HG03354 (cell line): ENCODE measurements at regions not wholly inside any gene's neighbourhood (a gene's known extent, or its start where the extent isn't known, plus 50 kb on each side); places are given as distances from the start of the nearest gene placed in this dataset.
"Not testable (repeated sequence)": the region's sequence is repeated elsewhere in the genome, so short reads cannot be mapped to it uniquely, and the experiment has no call there.

Experiments
- ATAC-seq: cut with Tn5 transposase; IDR thresholded peaks from one replicate; pipeline ENCODE4 v1.9.1; 2021; ENCODE audit warnings: mild to moderate bottlenecking; ENCODE audit not compliant: unreplicated experiment, poor library complexity, severe bottlenecking

DNA sequence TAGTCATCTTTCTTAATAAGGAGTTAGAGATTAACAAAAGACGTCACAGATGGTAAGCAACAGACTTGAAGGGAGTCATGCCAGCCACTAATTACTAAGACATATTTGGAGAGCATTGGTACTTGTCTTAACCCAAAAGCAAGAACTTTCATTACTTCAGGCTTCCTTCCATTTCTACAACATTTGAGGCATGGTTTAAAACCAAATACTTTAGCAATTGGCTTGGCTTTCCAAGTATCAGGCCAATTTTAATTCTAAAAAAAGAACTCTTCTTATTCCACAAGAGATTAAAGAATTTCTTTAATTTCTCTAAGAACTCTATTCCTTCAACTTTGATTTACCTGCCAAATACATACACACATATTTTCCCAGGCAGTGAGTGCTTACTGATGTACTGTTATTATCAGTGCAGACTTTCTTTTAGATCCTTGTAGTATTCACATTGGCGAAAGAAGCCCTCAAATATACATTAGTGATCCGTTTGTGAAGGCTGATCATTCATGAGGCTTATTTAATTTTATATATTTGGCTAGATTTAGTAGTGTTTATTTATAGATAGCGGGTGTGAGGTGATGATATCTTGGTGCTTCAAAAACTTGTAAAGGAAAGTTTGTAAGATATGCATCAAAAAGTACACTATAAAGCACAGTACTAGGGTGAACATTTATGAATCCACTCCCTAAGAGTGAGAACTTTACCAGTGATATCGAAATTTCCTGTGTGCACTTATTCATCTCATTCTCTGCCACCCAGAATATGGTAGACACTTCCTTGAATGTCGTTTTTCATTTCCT lies 229.2 kb downstream of the MFSD1 start:
- no peak for ATAC-seq

DNA sequence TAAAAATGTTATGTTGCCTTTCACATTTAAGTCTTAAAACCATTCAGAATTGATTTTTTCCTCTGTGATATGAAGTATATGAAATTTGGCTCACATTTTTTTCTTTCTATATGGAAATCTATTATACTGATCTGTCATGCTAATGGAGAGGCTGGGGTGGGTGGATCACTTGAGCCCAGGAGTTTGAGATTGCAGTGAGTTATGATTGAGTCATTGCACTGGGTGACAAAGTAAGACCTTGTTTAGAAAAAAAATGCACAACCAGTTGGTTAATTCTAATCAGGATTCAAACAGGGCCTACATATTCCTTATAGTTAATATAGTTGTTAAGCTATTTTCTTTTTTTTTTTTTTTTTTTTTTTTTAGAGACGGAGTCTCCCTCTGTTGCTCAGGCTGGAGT lies 230.5 kb downstream of the MFSD1 start:
- ATAC-seq = no peak

DNA sequence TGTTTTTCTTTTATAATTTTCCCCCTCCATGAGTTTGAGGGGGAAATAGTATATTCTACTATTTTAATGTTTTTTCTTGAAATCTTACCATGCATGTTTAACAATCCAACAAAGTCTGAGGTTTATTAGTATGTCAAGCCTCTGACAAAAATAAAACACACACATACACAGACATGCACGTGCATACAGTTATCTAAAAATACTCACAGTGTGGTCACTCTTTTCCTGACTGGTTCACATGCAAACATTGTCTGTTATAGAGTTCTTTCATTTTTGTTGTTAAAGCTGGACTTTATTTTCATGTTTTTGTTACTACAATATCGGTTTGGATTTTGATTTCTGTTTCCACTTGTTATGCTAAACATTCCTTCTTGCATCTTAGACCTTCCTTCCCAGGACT lies 236.6 kb downstream of the MFSD1 start:
- ATAC-seq = no peak

DNA sequence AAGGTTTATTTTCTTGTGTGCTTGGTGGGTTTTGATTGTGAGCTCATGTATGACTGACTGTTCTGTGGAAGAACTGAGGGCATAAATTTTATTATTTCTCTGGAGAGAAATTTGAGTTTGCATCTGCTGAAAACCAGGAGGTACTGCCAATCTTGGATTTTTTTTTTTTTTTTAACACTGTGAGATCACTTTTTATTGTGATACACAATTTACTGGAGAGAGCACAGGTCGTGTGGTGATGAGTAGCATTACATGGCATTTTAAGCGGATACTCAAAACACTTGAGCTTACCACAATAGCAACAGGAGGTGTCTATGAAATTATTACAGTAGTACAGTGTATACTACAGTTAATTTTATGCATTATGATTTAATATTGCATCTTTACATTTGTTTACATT lies 237.4 kb downstream of the MFSD1 start:
- no peak for ATAC-seq

DNA sequence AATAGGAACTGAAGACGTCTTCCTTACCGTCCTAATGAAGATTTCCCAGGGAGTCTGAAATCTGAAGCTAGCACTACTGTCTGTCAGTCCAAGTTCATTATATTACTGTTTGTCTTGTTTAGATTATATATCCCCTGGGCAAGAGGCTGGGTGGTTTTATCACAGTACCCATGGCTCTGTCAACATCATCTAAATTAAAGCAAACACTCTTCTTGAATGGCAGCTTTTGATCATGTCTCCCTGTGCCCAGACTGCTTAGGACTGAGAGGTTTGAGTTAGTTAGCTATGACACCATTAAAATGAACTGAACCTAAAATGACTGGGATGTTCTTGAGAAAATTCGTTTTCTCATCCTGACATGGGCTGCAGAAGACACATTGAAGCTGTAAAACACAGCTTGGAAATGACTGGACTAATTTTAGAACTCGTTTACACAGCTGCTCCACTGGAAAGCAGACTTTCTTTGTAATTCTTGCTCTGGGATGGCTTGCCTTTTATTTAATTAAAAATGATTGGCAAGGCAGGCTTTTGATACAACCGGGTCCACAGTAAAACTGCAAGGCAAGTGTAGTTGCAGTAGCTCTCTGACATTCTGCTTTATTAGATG lies 243.5 kb downstream of the MFSD1 start:
- ATAC-seq = no peak

DNA sequence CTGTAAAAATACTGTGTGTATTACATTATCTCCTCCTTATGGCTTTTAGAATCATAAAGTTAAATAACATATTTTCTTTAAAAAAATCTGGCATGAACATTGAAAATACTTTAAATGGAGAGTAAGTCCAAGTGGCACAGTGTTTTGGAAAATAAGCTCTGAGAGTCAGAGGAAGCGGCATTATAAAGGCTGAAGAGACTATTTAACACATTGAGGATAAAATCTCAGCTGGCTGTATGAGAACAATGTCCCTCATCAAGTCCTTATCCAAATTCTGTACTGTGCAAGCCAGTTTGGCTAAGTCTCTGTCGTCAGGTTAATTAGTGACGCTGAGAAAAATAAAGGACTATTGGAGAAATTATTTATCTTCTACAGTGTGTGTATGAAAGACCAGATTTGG lies 245.5 kb downstream of the MFSD1 start:
- ATAC-seq = no peak

DNA sequence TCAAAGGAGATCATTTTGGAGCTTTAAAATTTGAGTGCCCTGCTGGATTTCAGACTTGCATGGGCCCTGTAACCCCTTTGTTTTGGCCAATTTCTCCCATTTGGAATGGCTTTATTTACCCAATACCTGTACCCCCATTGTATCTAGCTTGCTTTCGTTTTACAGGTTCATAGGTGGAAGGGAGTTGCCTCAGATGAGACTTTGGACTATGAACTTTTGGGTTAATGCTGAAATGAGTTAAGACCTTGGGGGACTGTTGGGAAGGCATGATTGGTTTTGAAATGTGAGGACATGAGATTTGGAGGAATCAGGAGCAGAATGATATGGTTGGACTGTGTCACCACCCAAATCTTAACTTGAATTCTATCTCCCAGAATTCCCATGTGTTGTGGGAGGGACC lies 250.6 kb downstream of the MFSD1 start:
- not testable (repeated sequence) for ATAC-seq

DNA sequence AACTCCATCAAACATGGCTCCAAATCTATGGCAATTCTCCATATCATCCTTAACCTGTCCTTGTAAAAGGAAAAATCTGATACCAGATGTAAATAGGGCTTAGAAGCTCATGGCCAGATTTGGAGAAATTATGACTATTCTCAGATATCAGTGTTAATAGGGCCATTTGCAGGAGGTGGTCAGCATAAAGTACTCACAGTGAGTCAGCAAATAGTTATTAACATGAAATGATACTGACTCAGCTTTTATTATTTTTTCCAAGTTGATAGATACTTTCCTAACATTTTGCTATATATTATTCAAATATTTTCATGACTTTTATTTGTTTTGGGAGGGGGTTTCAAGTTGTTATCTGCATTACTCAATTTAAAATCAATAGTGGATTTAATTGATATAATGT lies 255.8 kb downstream of the MFSD1 start:
- ATAC-seq = no peak

DNA sequence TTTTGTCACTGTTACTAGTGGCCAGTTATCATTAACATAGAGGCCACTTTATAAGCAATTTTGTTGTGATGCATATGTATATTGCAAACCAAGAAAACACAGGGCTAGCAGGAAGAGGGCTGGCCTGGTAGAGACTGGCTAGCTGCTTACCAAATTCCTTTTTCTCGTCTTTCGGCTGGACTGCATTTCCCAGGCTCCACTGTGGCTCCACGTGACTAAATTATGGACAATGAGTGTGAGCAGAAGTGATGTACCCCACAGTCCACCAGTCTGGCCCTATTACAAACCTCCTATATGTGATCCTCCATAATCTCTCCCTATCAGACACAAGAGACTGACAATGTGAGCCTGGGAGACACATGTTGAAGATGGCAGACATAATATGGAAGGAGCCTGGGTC lies 257.0 kb downstream of the MFSD1 start:
- ATAC-seq = no peak

DNA sequence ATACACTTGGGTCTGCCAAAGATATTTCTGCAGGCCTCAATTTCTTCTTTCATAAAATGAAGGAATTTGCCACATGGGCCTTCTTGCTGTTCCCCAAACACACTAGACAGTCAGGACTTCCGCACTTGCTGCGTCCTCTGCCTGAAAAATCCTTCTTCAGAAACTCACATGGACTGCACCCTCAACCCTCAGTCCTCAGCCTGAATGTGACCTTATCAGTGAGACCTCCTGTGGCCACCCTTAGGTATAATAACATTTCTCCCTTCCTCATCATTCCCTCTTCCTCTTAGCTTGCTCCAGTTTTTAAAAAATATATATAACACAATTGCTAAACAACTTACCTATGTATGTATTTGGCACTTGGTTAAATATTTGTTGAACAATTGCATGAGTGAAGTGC lies 257.5 kb downstream of the MFSD1 start:
- no peak for ATAC-seq

DNA sequence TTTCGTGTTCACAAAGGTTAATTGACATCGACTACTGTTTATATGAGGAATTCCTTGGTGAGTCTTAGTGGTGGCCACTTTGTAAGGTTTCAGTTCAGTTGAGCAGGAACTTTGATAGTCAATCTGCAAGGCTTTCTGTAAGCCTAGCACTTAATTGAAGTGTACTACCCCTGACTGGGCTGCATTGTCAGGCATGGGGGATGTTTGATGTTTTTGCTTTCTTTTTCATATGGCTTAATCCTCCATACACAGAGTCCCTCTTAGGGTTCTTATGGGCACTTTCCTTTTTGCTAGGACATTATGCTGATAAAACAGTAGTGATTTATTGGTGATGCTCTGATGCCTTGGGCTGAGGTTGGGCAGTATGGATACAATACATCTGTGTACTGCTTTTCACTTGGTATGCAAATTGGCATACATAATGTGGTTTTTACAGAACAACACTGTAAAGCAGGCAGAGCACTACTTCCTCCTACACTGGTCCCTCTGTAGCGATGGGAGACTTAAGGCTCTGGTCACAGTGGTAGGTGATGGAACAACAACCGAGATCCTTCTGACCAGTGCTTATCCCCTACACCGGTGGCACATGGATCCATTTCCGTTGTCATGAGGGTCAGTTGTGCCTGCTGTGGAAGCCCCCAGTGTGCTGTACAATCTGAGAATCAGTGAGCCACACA lies 261.0 kb downstream of the MFSD1 start:
- ATAC-seq = peak; percentile 61

DNA sequence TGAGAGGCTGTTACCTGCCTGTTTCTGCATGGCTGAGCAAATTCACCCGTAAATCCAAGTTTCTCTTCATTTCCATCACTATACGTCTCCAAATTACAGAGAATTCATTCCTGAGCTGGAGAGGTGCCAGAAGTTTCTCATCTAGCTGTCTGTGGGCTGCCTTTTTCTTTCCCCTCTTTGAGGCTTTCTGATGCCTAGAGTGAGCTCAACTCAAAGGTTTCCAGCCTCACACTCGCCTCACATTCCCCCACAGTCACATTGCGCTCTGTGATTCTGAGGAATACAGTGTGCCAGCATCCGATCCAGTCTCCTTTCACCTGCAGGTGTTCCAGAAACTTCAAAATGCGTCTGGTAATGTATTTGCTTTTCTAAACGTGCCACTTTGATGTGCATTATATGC lies 267.2 kb downstream of the MFSD1 start, which contains the start of gene IQCJ:
TSS of gene IQCJ (plus strand) at position 229 of the 400 bp plus-strand sequence.
- ATAC-seq = no peak

DNA sequence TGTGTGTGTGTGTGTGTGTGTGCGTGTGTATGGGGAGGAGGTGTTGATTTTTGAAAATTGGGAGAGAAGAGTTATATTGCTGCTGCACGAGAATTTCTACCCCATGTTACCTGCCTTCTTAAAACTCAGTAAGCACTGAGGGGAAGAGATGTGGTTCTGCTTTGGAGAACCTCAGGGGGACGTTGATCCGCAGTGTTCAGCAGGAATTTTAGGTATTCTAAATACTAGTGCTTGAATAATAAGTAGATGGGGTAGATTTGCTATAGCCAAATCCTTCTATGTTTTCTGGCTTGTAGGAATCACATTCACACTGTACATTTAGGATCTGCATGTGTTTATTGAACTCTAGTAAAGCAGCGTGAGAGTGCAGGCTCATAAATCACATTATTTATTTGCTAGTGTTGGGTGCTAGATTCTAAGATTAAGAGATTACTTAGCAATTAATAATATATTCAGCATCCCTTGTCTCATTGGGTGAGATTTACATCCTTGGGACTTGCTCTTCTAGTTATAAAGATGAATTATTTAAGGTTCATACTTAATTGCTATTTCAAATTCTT lies 268.1 kb downstream of the MFSD1 start:
- no peak for ATAC-seq

DNA sequence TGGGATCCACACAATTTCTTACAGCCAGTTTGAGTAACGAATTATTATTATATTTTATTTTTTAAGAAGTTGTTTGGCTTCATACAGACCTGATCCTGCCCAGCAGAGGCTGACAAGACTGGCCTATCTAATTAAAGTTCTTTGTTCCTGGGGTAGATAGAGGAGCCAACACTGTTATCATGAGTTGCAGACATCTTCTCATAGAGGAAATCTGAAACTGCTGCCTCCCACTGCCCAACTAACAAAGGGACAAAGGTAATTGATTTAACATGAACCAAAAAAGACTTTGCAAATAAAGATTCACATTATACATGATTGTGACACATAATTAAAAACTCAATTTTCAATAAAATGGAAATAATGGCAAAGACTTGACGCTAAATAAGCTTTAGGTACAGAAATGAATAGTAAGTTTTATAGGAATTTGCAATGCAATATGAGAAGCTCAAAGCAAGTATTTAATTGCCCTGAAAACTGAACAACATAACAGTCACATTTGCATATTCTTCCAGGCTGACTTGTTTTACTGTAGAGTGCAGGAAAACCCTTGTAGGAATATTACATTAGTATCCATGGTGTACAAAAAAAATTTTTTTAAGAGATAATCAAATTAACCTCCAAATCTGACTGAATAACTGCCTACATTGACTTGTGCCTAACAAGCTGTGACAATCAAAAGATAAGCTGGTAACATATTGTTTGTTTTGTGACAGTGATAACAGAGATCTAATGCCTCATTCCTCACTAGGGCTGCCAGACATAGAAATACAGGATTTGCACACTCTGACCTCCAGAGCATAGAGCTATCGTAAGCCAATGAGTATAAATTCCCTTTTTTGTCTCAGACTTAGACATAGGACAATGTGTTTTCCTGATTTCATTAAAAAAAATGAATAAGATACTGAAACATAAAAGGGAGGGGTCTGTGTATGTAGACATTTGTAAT lies 273.2 kb downstream of the MFSD1 start:
- ATAC-seq = no peak

DNA sequence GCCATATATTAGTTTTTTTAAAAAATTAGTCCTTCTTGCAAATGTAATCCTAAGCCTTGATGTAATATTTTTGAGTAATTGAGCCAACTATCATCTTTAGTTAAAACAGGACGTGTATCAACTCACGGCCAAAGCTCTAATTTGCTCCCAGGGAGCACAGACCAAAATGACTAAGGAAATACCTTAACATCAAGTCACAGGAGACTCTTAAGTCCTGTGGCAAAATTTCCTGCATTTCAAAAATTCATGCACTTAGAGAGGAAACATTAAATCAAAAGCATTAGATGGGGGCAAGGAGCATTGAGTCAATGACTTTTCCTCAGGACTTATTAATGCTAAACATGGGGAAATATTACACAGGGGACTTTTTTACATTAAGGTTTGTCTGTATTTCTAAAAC lies 276.0 kb downstream of the MFSD1 start:
- ATAC-seq = no peak

DNA sequence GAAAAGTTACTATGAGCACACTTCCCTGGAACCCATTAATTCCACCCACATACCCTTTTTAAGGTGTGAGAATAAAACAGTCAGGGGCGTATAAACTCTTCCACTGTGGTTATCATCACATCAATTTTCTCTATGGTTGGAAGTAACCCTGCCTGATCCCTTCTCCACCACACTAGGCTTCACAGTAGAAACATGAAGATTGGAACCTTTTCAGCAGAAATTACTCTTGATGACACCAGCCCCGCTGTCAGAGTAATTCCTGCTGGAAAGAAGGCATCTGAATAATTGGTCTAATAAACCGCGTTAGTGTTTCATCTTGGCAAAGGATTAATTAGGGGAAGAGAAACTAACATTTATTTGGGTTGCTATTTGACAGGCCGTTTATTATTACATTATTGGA lies 278.4 kb downstream of the MFSD1 start:
- ATAC-seq = no peak

DNA sequence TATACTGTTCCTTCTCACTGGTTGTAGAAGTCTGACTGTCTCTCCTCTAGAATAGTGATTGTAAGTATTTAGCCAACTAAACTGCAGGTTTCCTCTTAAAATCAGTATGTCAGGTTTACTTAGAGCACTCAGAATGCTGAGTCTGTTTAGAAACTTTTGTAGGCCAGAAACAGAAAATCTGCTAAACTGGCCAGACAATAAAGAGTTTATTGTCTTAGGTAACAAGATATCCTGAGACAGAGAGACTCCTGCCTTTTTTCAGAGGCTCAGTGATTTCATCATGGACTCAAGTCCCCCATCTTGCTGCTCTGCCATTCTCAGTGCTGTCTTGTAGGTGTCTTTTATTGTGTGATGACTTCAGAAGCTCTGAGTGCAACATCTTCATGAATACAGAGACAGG lies 279.0 kb downstream of the MFSD1 start:
- ATAC-seq = no peak

DNA sequence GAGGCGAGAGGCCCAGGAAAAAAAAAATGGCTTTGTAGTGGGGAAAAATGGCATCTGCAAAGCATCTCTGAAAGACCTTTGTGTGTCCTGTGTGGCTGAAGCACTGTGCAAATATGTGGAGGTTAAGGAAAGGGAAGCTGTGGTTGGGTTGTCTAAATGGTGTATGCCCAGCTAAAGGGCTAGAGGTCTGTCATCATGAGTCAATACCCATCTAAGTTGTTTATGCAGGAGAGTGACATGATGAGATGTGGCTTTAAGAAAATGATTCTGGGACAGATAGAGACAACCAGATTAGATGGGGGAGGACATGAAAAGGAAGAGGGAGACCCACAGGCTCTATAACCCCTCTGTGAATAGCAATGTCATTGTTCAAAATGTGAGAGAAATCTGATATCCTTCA lies 280.7 kb downstream of the MFSD1 start:
- no peak for ATAC-seq

DNA sequence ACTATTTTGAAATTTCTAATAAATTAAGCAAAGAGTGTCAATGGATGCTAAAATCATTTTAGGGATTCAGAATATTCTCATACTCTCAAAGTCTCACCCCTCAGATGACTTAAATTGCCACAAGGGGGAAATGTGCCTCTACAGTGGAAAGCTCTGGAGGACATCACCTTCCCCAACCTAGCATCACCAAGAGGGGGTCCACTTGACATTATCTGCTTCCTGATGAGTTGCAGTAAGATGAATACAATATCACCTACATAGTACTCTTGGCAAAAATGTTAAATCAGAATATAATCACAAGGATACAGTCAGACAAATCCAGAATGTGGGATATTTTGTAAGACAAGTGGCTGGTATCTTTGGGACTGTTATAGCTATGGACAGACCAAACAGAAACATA lies 290.1 kb downstream of the MFSD1 start:
- no peak for ATAC-seq

DNA sequence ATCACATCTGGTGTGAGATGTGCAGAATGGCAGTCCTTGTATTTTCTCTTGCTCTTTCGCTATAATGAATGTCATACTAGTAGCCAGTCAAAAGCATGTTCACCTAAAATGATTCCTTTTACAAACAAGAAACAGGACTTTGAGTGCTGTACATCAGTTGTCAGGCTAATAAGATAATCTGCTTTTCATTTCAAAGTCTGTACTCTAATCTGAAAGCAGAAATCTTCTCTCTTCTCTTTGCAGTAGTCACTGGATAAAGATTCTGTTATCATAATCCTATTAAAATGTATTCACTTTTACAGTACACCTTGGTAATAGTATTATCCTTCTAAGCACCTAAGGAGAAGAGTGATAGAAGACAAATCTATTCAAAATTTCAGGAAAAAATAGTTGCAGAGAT lies 300.1 kb downstream of the MFSD1 start:
- ATAC-seq = no peak
